Activated T-helper 17 cell treated with anti-CD3 and anti-CD28 coated beads, Interleukin-2, amount 50 U/mL, for 72 hours (primary cell): ENCODE measurements at regions not wholly inside any gene's neighbourhood (a gene's known extent, or its start where the extent isn't known, plus 50 kb on each side); places are given as distances from the start of the nearest gene placed in this dataset.

Experiments used
- ATAC-seq: fragments of 150-1000 bp; cut with Tn5 transposase; replicated peaks from 2 replicates; pipeline ENCODE4 v1.10.0; 2021; ENCODE audit warnings: mild to moderate bottlenecking, moderate library complexity
- H3K27ac Mint-ChIP-seq: one replicate; pipeline ENCODE4 v1.8.0; 2022; ENCODE audit warnings: mixed read lengths
- H3K27me3 Mint-ChIP-seq: one replicate; pipeline ENCODE4 v1.8.0; 2022; ENCODE audit warnings: mixed read lengths
- H3K36me3 Mint-ChIP-seq: one replicate; pipeline ENCODE4 v1.8.0; 2022; ENCODE audit warnings: low read depth, mild to moderate bottlenecking, mixed read lengths
- H3K4me1 Mint-ChIP-seq: one replicate; pipeline ENCODE4 v1.8.0; 2022; ENCODE audit warnings: mixed read lengths
- H3K4me3 Mint-ChIP-seq: one replicate; pipeline ENCODE4 v1.8.0; 2022; ENCODE audit warnings: mild to moderate bottlenecking, mixed read lengths
- H3K9me3 Mint-ChIP-seq: one replicate; pipeline ENCODE4 v1.8.0; 2022; ENCODE audit warnings: mixed read lengths

DNA sequence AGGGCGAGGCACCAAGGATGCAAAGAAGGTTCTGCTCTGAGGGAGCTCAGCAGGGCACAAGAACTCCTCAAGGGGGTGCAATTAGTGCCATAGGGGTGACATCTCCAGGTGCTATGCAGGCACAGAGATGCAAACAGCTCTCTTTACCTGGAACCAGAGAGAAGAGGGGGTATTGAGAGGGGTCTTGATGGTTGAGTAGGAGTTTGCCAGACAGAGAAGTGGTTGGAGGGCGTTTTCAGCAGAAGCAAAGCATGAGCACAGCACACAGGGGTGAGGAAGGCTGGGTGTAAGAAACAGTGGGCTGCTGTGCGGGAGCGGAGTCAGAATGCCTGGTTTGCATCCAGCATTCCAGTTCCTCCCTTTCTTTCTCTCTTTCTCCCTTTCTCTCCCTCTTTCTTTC, 81.8 kb upstream of the LHX1 start:
- peaks cover 11% of the 10 kb centered on the region for H3K4me1 Mint-ChIP-seq
- ATAC-seq = no peak
- H3K27ac Mint-ChIP-seq = no peak overlapping the region
- peaks cover 12% of the 10 kb centered on the region for H3K27me3 Mint-ChIP-seq
- no peaks in the 10 kb centered on the region for H3K36me3 Mint-ChIP-seq
- no peak overlapping the region for H3K4me3 Mint-ChIP-seq
- H3K9me3 Mint-ChIP-seq = no peaks in the 10 kb centered on the region

DNA sequence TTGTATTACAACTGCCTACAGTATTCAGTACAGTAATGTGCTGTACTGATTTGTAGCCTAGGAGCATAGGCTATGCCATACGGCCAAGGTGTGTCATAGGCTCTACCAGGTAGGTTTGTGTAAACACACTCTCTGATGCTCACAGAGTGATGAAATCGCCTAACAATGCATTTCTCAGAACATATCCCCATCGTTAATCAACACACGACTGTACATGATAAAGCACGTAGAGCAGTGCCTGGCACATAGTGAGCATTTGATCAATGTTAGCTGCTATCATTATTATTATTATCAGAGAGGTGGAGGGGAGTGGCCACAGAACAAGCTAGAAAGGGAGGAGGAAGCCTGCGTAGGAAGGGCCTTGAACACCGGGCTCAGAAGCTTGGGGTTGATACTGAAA, 81.1 kb upstream of the LHX1 start:
- ATAC-seq = no peak
- H3K36me3 Mint-ChIP-seq = no peaks in the 10 kb centered on the region
- H3K27ac Mint-ChIP-seq = no peak overlapping the region
- peaks cover 7% of the 10 kb centered on the region for H3K4me1 Mint-ChIP-seq
- H3K27me3 Mint-ChIP-seq = peaks cover 12% of the 10 kb centered on the region
- H3K4me3 Mint-ChIP-seq = no peak overlapping the region
- H3K9me3 Mint-ChIP-seq = no peaks in the 10 kb centered on the region

DNA sequence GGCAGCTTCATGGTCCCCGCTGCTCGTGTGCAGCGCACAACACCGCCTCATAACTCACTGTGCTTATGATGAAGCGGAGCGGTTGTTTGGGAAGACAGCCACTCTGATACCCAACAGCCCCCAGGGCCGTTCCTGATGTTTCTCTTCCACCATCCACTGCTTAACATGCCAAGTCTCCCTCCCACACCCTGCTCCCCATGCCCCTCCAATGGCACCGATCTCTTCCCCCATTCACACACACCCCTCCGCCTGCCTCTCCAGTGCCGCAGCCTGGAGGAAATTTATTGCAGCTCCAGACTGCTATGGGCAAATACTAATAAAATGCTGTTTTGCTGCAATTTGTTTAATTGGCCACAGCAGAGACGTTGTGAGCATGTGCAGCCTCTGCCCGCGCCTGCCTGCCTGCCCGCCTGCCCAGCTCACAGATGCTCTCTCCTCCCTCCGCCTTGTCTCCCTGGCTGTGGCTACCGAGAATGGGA, 80.3 kb upstream of the LHX1 start:
- Mint-ChIP-seq H3K27me3 (peaks cover 12% of the 10 kb centered on the region), H3K27ac (no peak overlapping the region), H3K9me3 (no peaks in the 10 kb centered on the region), H3K4me1 (peaks cover 5% of the 10 kb centered on the region), H3K4me3 (no peak overlapping the region), H3K36me3 (no peaks in the 10 kb centered on the region)
- no peak for ATAC-seq

DNA sequence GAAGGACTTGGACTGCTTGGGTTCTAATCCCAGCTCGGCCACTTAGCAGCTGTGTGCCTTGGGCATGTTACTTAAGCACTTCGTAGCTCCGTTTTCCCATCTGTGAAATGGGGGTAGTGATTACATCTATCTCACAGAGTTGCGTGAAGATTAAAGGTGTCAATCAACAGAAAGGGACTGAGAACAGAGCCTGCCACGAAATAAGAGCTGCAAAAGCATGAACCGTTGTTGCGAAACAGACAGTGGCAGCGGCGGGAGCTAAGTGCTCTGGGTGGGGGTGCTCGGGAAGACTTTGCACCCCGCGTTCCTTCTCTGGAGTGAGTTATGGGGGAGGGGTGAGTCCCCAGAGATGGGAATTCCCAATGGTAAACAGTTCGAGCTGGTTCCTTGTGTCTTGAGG, 79.6 kb upstream of the LHX1 start:
- Mint-ChIP-seq H3K4me3 (no peak overlapping the region), H3K4me1 (peaks cover 5% of the 10 kb centered on the region), H3K36me3 (no peaks in the 10 kb centered on the region), H3K27me3 (peaks cover 12% of the 10 kb centered on the region), H3K27ac (no peak overlapping the region), H3K9me3 (no peaks in the 10 kb centered on the region)
- no peak for ATAC-seq

DNA sequence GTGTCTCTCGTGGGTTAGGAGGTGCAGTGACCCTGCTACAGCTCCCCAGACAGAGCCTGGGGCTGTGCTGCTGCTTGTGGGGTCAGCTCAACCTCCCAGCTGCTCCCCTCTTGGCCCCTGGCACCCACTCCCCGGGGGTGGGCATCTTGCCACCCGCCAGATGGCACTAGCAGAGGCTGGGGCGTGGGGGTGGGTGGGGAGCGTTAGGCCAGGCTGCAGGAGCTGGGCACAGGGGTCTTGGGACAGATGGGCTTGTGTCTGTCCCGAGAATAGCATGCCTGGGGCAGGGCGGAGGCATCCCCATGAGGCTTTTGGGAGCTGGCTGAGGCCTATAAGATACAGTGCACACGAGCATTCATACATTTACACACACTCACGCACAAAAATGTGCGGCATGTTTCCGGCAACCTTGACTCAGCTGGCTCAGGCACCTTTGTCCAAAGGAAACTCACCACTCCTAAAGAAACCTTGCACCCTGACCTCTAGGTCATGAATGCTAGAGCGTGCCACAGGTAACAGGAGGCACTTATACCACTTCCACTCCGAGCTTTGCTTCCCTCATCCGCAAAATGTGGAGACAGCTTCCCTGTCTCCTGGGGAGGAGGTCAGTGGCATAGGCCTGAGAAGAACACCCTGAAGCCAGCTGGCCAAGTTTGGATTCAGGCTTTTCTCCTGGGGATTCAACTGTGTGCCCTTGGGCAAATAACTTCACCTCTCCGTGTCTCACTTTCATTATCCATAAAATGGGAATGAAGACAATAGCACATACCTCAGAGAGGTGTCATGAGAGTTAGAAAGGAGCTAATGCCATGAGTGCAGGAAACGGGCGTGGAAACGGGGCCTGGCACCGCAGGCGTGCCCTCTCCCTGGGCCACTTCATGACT, 78.9 kb upstream of the LHX1 start:
- H3K36me3 Mint-ChIP-seq = no peaks in the 10 kb centered on the region
- H3K27ac Mint-ChIP-seq = no peak overlapping the region
- H3K9me3 Mint-ChIP-seq = no peaks in the 10 kb centered on the region
- no peak for ATAC-seq
- peaks cover 5% of the 10 kb centered on the region for H3K4me1 Mint-ChIP-seq
- H3K4me3 Mint-ChIP-seq = no peak overlapping the region
- H3K27me3 Mint-ChIP-seq = peaks cover 12% of the 10 kb centered on the region

DNA sequence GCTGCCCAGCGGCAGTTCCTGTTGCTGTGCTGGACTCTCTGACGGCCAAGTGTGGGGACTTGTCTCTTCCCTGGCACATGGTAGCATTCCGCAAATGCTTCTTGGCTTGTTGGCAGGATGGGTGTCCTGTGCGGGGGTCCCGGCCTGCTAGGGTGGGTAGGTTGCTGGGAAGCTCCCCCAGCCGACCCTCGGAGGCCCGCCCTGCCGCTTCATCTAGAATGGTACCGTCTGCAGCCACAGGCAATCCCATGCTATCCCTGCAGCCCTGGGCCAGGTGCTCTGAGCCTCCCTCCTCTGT, 78.3 kb upstream of the LHX1 start:
- no peaks in the 10 kb centered on the region for H3K36me3 Mint-ChIP-seq
- no peak overlapping the region for H3K4me3 Mint-ChIP-seq
- peaks cover 12% of the 10 kb centered on the region for H3K27me3 Mint-ChIP-seq
- ATAC-seq = no peak
- H3K4me1 Mint-ChIP-seq = peaks cover under 1% of the 10 kb centered on the region
- H3K9me3 Mint-ChIP-seq = no peaks in the 10 kb centered on the region
- no peak overlapping the region for H3K27ac Mint-ChIP-seq

DNA sequence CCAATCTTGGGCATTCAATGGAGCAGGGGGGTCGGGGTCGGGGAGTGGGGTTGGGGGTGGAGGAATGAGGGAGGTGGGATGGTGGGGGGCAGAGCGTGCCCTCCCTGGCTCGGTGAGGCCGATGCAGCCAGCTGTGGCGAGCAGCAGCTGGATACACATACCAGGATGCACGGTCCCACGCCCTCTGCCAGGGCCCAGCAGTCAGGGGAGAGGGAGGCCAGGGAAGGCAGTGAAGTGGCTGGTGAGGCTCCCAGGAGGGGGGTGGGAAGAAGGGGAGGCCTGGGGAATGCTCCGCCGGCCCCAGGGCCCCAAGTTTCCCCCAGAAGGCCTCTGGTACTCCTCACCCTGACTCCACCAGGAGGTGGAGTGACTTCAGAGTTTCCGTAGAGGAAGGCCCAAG, 77.6 kb upstream of the LHX1 start:
- Mint-ChIP-seq H3K9me3 (no peaks in the 10 kb centered on the region), H3K4me1 (no peaks in the 10 kb centered on the region), H3K27ac (peak overlapping the region; percentile 9), H3K4me3 (no peak overlapping the region), H3K36me3 (no peaks in the 10 kb centered on the region), H3K27me3 (peaks cover 13% of the 10 kb centered on the region)
- ATAC-seq = no peak

DNA sequence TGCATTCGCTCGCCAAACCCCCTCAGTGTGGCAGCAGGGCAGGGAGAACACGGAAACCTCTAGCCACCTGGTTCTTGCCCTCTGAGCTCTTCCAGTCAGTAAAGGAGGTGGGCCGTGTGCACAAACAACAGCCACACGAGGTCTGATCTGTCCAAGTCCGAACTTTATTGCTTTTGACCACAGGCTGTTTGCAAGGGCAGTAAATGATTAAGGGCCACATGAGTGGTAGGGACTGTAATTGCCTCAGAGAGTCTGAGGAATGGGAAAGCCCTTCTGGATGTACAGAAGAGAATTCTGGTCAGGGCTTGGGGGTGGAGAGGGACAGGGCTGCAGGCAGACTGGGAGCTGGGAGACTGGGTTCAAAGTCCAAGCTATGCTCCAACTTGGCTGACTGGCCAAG, 75.7 kb upstream of the LHX1 start:
- H3K9me3 Mint-ChIP-seq = no peaks in the 10 kb centered on the region
- H3K27ac Mint-ChIP-seq = no peak overlapping the region
- H3K27me3 Mint-ChIP-seq = peaks cover 18% of the 10 kb centered on the region
- H3K4me3 Mint-ChIP-seq = no peak overlapping the region
- H3K36me3 Mint-ChIP-seq = no peaks in the 10 kb centered on the region
- ATAC-seq = no peak
- no peaks in the 10 kb centered on the region for H3K4me1 Mint-ChIP-seq

DNA sequence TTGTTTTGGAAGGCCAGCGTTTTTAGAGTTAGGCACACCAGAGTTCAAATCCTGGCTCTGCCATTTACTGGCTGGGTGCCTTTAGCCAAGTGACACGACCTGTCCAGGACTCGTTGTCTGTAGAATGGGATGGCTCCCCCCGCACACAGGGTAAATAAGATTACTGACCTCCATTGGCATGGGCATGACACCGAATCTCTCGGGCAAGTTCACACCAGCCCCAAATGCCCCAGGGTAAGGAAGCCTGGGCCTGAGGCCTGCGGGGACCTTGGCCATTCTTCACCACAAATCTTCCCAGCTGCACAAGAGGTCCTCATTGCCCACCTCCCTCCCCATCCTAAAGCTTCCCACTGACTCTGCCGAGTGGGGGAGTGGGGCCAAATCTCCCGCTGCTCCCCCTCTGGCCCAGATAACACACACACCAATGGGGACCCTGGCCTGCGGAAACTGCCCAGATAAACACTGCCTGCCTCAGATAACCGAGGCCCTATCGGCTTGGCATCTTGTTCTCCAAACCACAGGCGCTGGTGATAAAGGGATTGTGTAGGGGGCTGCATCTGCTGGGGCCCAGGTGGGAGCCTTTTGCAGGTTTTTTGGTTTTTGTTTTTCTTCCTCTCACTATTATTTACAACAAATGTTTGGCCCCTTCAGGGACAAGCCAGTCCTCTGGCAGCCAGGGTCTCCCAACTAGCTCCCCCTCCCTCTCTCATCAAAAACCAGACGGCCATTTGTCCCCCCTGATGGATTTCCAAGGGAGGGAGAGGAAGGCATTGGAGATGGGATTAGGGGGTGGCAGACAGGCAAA, 75.0 kb upstream of the LHX1 start:
- no peak overlapping the region for H3K27ac Mint-ChIP-seq
- H3K4me1 Mint-ChIP-seq = no peaks in the 10 kb centered on the region
- H3K27me3 Mint-ChIP-seq = peaks cover 13% of the 10 kb centered on the region
- no peaks in the 10 kb centered on the region for H3K36me3 Mint-ChIP-seq
- ATAC-seq = no peak
- H3K9me3 Mint-ChIP-seq = no peaks in the 10 kb centered on the region
- no peak overlapping the region for H3K4me3 Mint-ChIP-seq

DNA sequence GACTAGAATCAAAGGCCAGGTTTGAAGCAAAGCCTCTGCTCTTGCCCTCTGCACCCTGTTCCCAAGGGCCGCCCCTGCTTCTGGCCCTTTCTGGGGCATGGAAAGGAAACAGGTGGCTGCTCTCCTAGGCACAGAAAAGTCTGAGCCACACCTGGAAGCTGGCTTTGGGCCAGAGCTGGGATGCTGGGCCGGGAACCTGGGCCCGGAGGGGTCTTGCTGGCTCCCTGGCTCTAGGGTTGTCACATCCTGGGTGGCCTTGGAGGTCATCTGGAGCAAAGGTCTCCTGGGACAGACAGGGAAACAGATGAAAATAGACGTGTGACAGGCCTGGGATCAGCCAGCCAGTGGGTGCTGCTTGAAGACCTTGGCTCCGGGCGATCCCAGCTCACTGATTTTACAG, 74.1 kb upstream of the LHX1 start:
- no peaks in the 10 kb centered on the region for H3K4me1 Mint-ChIP-seq
- no peak for ATAC-seq
- H3K27ac Mint-ChIP-seq = no peak overlapping the region
- peaks cover 12% of the 10 kb centered on the region for H3K27me3 Mint-ChIP-seq
- no peaks in the 10 kb centered on the region for H3K36me3 Mint-ChIP-seq
- H3K4me3 Mint-ChIP-seq = no peak overlapping the region
- H3K9me3 Mint-ChIP-seq = no peaks in the 10 kb centered on the region

DNA sequence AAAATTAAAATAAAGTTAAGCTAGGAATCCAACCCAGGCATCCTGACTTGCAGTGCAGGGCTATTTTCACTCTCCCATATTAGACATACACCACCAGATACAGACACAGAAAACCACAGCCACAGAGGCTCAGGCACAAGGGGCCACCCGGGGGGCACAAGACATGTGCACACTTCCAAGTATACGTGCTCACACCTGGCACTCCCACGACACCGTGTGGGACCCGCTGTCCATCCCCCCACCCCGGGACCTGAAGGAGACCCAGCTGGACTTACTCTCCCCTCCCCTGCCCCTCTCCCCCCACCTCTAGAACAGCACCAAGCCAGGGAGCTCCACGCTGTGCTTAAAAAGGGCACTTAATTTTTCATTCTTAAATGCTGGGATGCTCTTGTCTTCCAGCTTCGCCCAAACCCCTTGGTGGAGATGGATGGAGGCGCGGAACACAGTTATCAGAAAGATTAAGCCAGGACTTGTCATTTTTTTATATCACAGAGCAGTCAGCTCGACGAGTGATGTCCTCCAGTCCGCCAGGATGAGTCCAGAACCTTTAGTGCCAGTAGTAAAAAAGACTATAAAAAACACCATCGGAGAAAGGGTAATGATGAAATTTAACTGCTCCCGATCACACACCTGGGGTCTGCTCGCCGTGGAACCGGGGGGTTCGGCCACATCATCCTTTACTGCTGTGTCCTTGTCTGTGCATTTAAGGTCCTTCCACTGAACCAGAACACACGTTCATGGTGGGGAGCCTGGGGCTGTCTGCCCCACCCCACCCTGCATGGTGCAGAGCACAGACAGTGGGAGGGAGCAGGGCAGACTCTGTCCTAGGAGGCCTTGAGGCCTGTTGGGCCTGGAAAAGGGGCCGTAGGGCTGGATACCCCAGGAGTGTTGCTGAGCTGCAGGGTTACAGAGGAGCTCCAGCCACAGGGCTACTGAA, 73.3 kb upstream of the LHX1 start:
- Mint-ChIP-seq H3K27me3 (peaks cover 9% of the 10 kb centered on the region), H3K4me3 (no peak overlapping the region), H3K27ac (no peak overlapping the region), H3K36me3 (no peaks in the 10 kb centered on the region), H3K4me1 (no peaks in the 10 kb centered on the region), H3K9me3 (no peaks in the 10 kb centered on the region)
- ATAC-seq = no peak

DNA sequence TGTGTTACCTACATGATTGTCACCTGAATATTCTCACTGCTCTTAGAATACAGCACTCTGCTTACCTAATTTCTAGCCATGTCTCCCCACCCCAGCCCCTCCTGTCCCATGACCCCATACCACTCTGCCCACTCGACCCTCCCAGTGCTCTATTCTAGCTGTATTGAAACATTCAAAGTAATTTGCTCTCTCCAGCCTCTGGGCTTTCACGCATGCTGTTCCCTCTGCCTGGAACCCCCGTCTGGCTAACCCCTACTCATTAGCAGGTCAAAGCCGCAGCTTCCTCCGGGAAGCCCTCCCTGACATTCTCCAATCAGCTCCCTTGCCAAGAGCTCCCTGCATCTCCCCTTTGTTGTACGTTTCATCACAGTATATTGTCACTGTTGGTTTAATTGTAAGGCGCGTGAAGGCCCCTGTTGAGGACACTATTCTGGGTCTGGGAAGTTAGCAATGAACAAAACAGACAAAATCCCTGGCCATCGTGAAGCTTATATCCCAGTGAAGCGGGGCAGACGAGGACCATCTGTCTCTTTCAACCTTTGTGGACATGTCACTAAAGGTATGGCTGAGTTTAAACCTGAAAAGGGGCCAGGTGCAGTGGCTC, 72.3 kb upstream of the LHX1 start:
- peaks cover 9% of the 10 kb centered on the region for H3K27me3 Mint-ChIP-seq
- no peak overlapping the region for H3K4me3 Mint-ChIP-seq
- H3K36me3 Mint-ChIP-seq = no peaks in the 10 kb centered on the region
- ATAC-seq = no peak
- no peaks in the 10 kb centered on the region for H3K4me1 Mint-ChIP-seq
- H3K9me3 Mint-ChIP-seq = no peaks in the 10 kb centered on the region
- no peak overlapping the region for H3K27ac Mint-ChIP-seq

DNA sequence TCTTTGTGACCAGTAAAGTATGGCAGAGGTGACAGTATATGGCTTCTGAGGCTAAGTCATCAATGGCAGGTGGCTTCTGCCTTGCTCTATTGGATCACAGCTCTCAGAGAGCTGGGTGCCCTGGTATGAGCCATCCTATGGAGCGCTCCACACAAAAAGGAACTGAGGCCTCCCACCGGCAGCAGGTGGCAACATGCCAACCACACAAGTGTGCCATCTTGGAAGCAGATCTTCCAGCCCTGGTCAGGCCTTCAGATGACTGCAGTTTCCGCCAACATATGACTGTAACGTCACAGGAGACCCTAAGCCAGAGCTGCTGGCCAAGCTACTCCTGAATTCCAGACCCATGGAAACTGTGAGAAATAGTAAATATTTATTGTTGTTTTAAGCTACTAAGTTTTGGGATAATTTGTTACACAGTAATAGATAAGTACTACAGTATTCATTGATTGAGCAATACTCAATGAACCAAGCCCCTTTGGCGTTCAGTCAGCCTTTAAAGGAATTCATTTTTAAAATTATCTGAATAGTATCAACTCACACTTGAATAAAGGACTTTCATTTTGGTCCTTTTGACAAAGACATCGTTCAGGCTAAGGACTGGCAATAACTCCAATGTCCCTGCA, 69.4 kb upstream of the LHX1 start:
- H3K4me3 Mint-ChIP-seq = no peak overlapping the region
- no peaks in the 10 kb centered on the region for H3K36me3 Mint-ChIP-seq
- peak overlapping the region; percentile 8 for H3K27ac Mint-ChIP-seq
- no peaks in the 10 kb centered on the region for H3K9me3 Mint-ChIP-seq
- no peaks in the 10 kb centered on the region for H3K4me1 Mint-ChIP-seq
- no peak for ATAC-seq
- peaks cover 9% of the 10 kb centered on the region for H3K27me3 Mint-ChIP-seq

DNA sequence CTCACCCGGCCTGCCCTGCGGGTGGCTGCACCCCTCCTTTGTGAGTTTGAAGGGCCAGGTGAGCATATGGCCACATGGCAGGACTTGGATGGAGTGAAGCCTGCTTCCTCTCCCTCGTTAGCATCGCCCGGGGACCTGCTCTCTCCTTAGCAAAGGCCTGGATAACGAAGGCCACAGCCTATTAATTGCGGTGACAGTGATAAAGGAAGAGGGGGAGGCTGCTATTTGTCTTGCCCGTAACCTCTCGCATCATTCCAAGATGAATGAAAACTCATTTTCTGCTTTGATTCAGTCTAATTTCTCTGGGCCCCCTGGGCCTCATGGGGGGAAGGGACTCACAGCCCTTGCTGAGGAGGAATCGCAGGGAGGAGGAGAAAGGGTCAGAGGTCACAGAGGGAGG, 68.5 kb upstream of the LHX1 start:
- no peak overlapping the region for H3K27ac Mint-ChIP-seq
- no peaks in the 10 kb centered on the region for H3K4me1 Mint-ChIP-seq
- no peak overlapping the region for H3K4me3 Mint-ChIP-seq
- H3K9me3 Mint-ChIP-seq = no peaks in the 10 kb centered on the region
- no peak for ATAC-seq
- H3K27me3 Mint-ChIP-seq = peaks cover 9% of the 10 kb centered on the region
- H3K36me3 Mint-ChIP-seq = no peaks in the 10 kb centered on the region
